HG03571 (cell line): ENCODE measurements at regions not wholly inside any gene's neighbourhood (a gene's known extent, or its start where the extent isn't known, plus 50 kb on each side); places are given as distances from the start of the nearest gene placed in this dataset.

ENCODE experiments used
- ATAC-seq: cut with Tn5 transposase; IDR thresholded peaks from one replicate; pipeline ENCODE4 v1.9.1; 2021; ENCODE audit not compliant: unreplicated experiment

DNA sequence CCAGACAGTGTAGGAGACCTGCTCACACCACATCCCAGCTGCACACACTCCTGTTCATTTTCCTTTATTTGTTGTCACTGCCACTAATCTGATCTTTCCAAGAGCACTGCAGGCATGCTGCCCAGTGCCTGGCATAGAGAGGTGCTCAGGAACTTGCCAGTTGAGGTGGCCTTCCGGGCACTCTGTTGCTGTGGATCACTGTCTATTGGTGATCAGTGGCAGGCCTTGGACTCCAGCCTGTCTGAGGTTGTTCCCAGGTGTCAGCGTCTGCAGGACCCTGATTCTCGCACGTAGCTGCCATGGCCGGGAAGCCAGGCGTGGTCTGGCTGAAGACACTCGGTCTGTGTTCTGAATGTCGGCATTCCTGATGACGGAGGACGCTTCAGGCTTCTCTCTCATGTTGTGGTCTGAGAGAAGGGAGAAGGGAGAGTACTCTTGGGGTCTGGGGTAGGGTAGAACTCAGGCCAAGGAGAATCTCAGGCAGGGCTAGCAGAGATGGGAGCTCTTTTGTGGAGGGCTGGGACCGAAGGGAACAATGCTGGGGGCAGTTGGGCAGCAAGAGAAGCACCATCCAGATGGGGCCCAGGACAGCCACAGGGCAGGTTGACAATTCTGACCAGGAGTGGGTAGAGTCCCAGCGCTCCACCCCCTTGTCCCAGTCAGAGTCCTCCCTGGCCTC lies 240.9 kb downstream of the MYCN start:
- no peak for ATAC-seq

DNA sequence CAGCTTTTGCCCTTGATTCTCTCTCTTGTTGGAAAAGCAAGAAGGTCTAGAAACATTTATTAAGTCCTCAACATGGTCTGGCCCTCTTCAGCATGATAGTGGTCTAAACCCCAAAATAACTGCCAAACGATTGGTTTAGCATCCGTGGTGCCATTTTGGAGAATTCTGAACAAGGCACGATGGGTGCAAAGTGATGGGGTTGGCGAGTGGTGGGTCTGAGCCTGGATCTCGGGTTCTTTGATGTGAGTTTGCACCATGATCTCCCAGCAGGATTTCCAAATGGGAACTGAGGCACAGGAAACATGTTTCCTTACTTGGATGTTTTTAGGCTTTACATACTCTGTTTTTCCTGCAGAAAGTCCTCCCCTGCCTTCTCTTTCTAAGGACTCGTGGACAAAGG lies 240.3 kb downstream of the MYCN start:
- ATAC-seq = no peak

DNA sequence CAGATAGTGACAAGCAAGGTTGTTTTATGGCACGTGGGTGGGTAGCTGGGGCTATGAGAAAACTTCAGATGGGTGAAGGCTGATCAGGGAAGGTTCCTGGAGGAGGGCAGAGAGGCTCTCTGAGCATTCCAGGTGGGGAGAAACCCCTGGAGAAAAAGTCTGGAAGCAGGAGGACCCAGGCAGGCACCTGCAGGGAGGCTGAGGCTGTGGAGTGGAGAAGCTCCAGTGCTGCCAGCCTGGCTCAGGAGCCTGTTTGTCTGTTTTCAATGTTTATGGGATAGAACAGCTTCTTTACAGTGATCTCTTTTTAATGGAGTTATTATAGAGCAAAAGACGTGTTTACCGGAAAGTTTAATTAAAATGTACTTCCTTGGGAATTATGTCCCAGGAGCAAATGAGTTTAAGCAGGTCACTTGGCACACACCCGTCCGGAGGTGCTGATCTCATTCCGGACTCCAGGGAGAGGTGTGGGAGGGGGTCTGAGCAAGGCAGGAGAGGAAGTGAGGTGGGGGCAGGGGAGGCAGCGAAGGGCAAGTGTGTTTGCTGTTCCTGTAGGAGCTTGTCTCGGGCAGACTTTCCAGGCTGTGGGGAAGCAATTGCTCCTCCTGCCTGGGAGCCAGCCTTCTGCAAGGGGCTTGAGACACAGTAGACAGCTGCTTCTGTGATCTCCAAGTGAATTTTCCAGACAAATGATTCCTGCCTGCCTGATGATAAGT lies 239.5 kb downstream of the MYCN start:
- no peak for ATAC-seq

DNA sequence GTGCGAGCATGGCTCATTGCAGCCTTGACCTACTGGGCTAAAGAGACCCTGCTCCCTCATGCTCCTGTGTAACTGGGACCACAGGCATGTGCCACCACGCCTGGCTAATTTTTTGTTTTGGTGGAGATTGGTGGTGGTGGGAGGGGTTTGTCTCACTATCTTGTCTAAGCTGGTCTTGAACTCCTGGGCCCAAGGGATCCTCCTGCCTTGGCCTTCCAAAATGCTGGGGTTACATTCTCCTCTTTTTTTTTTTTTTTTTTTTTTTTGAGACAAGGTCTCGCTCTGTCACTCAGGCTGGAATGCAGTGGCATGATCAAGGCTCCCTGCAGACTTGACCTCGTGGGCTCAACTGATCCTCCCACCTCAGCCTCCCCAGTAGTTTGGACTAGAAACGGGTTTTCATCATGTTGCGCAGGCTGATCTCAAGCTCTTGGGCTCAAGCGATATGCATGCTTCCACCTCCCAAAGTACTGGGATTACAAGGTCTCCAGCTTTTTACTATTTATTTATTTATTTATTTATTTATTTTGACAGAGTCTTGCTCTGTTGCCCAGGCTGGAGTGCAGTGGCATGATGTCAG lies 238.3 kb downstream of the MYCN start:
- no peak for ATAC-seq

DNA sequence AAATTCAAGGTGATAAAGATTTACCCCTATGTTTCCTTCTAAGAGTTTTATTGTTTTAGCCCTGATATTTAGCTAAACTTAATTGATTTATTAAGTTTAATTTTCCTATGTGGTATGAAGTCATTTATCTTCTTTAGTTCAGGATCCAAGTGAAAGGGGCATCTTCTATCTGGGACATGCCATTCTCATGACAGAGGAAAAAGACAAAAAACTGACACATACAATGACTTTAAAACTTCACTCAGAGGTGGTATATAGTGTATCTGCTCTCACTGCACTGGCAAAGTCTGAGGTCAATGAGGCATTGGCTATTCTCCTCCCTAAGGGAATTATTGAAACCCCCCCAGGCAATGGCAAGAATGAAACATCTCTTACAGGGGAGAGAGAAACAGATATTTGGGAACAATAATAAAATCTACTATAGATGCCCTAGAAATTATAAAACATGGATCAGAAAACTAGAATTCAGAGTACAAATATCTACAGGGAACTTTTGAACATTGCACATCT lies 237.4 kb downstream of the MYCN start:
- ATAC-seq = no peak

DNA sequence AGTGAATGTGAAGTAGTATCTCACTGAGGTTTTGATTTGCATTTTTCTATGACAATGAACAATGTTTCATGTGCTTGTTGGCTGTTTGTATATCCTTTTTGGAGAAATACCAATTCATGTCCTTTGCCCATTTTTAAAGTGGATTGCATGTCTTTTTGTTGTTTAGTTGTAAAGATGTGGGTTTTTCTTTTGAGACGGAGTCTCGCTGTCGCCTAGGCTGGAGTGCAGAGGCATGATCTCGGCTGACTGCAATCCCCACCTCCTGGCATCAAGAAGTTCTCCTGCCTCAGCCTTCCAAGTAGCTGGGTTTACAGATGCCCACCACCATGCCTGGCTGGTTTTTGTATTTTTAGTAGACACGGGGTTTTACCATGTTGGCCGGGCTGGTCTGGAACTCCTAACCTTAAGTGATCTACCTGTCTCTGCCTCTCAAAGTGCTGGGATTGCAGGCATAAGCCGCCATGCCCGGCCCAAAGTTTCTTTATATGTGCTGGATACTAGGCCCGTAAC lies 236.7 kb downstream of the MYCN start:
- ATAC-seq = no peak

DNA sequence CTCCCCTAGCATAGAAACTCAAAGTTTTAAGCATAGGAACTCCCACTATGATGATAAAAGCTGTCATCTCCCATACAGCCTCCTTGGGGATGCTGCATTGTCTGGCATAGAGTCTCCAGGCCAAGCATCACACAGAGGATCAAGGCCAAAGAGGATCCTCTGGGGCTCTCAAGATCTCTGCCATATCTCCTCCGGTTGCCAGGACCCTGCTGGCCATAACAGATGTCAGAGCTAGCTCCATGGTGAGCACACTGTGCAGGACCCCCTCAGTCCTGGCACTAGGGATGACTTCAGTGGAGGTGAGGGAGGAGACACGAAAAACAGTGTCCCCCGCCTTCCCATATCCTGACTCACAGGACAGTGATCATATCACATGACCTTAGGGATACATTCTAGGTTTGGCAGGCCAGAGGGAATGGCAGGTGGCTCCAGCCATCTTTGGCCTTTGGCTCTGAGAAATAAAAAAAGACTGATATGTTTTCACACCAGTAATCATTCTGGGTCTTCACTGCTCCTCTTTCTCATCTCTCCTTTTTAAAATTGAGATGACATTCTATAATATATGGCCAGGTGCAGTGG lies 235.0 kb downstream of the MYCN start:
- no peak for ATAC-seq

DNA sequence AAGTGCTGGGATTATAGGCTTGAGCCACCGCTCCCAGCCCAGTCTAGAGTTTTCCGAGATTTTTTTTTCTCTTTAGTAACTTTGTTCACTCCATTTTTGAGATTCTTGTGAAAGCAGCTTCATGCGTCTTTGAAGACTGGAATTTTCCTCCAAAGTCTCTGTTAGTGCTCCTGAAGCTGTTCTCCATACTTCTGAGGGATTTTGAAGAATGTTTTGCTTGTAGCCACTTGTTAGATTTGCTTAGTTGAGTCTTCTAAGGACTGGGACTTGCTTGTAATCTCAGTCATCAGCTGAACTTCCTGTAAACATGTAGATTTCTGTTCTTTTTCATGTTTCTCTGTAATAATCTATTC lies 234.3 kb downstream of the MYCN start:
- ATAC-seq = no peak

DNA sequence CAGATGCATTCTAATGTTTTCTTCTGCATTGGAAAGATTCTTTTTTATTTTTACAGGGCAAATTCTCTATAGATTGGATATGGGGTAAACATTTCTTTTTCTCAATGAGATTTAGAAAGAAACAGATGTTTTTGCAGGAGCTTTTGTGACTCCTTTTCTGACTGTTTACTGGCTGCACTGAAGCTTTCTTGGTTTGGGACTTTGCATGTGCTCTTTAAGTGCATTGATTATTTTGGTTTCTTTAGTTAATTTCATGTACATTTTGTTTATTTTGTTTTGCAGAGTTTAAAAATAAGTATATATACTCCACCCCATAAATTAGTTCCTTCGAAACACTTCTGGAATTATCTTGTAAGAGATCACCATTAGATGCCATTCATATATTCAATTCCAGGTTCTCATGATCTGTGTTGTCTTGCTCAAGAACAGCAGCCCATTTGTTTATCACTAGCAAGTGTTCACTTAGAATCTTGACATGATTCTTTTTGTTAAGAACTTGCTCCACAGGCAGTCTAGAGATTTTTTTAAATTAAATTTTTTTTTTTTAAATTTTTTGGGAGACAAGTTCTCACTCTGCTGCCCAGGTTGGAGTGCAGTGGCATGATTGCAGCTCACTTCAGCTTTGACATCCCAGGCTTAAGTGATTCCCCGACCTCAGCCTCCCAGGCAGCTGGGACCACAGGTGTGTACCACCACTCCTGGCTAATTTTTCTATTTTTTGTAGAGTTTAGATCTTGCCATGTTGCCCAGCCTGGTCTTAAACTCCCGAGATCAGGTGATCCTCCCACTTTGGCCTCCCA lies 233.7 kb downstream of the MYCN start:
- ATAC-seq = no peak

DNA sequence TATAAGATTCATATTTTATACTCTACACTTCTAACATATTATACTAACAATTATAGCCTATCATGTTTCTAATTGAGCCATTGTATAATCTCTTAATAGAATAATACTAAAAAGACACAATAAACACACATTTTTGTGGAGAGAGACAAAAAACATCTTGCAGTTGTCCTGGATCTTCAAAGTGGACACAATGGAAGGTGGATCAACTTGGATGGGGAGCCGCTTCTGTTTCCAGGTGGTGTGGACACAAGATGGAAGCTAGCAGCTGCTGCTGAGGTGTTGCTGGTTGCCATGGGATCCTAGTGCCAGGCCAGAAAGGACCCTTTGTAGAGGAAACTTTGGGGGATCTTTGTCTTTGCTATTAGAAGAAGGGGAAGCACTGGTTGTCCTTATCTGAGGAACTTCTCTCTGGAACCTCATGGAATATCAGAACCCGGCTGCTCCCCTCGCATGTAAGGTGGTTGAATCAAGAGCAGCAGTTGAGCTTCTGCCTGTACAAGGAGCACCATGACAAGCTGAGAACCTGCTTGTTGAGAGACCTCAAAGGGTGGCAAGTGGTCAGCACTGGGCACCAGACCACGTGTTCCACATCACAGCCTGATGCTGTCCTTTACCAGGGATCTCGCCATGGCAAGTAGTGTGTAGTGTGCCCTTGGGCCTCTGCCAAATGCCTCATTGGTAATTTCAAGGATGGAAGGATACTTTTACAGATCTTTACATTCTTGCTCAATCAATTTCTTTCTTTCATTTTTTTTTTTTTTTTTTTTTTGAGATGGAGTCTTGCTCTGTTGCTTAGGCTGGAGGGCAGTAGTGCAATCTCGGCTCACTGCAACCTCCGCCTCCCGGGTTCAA lies 232.2 kb downstream of the MYCN start:
- no peak for ATAC-seq

DNA sequence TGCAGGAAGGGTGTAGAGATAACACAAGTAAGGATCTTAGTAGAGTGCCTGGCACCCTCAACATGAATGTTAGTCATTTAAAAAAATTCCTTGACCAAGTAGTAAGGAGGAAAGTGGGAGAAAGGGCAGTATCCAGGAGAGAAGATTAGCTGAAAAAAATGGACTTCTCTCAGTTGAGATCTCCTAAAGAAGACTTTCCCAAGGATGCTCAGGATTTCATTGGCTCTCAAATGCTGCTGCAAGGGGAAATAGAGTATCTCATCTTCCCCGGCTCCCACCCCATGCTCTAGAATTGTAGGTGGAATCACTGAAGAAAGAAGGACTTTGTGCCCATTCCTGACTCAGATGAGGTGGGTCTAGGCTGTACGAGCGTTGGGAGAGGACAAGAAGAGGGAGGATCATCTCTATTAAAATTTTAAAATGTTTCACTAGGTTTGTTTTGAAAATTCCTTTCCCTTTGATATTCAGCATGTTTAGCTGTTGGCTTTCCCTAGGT lies 231.1 kb downstream of the MYCN start:
- ATAC-seq = no peak

DNA sequence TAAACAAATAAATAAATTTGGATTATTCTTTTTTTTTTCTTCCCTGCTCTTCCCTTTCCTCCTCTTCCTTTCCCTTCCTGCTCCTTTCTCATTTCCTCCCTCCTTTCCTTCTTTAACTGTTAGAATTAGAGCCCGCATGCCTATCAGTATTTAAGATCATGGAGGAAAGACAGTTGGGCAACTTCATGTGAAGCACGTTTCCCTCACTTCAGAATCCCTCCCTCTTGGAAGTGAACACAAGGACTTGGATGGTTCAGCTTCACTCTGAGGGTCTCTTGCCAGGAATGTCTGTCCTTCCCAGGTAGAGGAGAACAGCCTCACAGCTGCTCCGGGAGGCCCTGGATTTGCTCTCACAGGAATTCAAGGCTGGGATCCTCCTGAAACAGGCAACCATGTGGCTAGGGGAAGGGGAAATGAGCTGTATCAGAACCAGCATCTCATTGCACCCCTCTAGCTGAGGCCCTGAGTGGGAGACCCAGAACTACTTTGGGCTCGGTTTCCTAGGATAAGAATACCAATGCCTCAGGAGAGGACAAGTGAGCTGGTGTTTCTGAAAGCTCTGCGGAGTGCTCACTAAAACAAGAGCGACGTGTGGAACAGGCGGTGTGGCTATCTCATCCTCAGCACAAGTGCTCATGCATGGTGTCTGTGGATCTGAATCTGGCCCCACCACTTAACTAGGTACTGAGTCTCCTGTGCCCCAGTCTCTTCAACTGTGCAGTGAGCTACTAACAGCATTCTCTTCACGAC lies 230.5 kb downstream of the MYCN start:
- no peak for ATAC-seq

DNA sequence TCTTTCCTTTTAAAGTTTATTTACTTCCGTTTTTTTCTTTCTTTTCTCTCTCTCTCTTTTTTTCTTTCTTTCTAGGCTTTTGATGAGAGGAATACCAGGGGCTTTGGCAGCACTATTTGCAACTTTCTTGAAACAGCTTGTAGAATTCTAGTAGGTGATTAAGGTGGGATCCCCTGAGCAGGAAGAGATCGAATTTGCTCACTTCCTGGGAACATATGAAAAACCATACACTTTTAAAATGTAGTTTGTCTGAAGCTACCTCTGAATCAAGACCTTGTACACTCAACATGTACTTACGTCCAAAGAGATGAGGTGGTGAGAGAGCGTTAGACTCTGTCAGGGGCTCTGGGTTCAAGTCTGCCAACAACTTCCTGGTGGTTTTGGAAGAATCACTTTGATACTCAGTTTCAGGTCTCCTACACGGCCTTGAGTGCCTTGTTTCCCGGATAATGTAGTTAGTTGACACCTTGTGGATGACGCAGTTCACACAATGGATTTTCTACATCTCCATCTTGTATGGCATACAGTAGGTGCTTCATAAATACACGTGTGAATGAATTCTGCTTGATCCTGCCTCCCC lies 229.1 kb downstream of the MYCN start:
- no peak for ATAC-seq

DNA sequence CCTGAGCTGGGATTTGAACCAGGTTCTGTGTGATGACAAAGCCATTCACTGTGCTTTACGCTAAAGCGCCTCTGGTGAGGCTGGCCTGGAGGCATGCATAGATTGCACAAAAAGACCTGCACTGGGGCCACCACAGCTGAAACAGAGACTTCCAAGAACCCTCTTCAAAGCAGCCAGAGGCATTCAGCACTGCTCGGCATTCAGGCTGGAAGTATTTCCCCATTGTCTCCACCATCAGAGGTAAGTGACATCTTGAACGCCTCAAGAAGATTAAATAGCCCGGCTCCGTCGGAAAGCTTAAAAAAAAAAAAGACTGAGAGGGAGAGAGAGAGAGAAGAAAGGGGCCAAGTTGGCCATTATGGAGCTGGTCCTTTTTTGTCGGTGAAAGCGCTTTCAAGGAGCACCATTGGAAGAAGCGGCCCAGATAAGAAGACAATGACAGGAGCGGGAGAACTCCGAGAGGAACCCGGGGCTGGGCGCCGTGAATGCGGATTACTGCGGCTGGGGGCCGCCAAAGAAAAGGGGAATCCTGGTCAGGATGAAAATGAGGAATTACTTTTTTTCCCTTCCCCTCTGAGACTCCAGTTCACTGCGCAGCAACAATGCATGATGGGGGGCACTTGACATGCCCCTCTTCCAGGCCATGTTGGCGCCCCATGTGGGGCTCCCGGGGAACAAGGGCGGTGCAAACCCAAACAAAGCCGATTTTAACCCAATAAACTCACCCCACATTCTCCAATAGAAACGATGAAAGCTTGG lies 228.3 kb downstream of the MYCN start:
- no peak for ATAC-seq

DNA sequence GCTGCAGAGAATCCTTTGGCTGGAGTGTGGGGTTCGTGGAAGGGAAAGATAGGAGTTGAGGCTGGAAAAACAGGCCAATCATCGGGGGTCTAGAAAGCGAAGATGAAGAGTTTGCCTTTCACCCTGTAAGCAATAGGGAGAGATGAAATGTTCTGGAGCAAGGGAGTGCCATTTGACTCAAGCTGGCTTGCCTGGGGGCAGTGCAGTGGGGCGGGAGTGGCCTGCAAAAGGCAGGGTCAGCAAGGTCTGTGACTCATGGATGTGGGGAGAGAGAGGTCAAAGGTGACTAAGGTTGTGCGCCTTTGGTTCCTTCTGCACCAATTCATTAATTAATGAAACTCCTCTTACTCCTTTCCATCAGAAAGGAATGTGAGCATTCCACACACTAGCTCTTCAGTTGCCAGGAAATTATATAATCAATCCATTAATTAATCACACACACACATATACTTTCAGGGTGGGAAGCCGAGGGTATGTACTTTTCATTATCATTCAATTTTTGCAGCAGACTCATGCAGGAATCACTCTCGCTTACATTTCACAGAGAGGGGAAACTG lies 227.6 kb downstream of the MYCN start:
- ATAC-seq = no peak

DNA sequence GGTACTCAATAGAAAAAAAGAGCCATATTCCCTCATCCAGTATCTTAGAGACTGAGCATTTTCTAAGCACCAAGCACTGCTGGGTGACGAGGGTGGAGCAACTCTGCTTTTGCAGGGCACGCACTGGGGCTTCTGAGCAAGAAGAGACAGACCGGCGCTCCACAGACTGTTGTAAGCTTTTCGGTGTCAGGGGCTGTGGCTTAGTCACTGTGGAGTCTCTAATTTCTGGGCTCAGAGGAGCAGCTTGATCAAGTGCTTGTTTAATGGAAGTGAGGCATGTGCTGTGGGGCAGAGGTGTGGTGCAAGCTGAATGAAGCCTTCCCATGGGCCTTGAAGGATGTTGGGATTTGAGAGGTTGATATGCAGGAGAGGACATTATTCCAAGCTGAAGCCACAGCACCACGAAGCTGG lies 227.1 kb downstream of the MYCN start:
- ATAC-seq = no peak

DNA sequence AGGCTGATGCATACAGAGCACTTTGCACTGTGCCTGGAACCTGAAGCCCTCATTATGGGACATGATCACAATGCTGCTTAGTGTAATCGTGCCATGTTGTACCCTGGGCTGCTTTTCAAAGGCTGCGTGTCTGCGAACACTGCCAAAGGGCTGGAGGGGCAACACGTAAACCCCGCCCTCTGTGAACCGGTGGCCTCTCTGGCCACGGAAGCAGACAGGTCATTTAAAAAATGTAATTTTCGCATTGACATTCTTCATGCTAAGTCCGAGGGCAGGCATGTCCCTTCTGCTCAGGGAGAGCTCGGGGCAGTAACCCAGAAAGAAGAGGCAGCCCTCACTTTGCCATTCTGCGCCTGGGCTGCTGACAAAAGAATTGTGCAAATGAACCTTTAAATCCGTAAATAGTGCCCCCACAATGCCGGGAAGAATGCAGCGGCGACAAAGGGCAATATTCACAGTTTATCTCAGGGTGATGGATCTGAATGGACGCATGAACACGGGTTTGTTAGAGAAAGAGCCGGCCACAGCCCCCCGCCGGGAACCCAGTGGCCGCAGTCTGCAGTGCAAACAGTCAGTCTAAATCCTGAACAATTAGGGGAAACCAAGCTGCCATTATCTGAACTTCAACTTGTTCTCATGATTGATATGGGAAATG lies 226.1 kb downstream of the MYCN start:
- no peak for ATAC-seq
